Keratinocyte (primary cell): ENCODE measurements at regions not wholly inside any gene's neighbourhood (a gene's known extent, or its start where the extent isn't known, plus 50 kb on each side); places are given as distances from the start of the nearest gene placed in this dataset.

Experiments used
- DNase-seq: peaks from one replicate; pipeline ENCODE4 v3.0.0-alpha.2; 2011; ENCODE audit warnings: low read depth, missing footprints, low spot score
- FAIRE-seq: peaks from 2 replicates; lab custom pipeline; 2011; peaks lifted over from hg19 to GRCh38; lab: Jason Lieb, UNC
- H2AFZ ChIP-seq: 2 replicates; pipeline ENCODE4 v1.6.0; 2012; ENCODE audit warnings: low read length, control low read depth, inconsistent platforms; ENCODE audit not compliant: control insufficient read depth
- H3K27ac ChIP-seq: 2 replicates; pipeline ENCODE4 v1.5.1; 2011; ENCODE audit warnings: low read length; ENCODE audit not compliant: control insufficient read depth, insufficient read depth
- H3K27me3 ChIP-seq: 3 replicates; pipeline ENCODE4 v1.6.0; 2011; ENCODE audit warnings: low read length; ENCODE audit not compliant: control insufficient read depth, insufficient read depth; ENCODE audit errors: extremely low read depth
- H3K36me3 ChIP-seq, 2 experiments: 2 replicates in 1 of 2; 3 replicates in 1 of 2; pipeline ENCODE4 v1.5.1; 2011; ENCODE audit warnings: low read length in 2 of 2, mild to moderate bottlenecking in 1 of 2; ENCODE audit not compliant: control insufficient read depth in 2 of 2, insufficient read depth in 2 of 2; ENCODE audit errors: extremely low read depth in 1 of 2
- H3K4me1 ChIP-seq: 3 replicates; pipeline ENCODE4 v1.5.1; 2011; ENCODE audit warnings: low read length; ENCODE audit not compliant: control insufficient read depth, insufficient read depth; ENCODE audit errors: extremely low read depth
- H3K4me2 ChIP-seq: 3 replicates; pipeline ENCODE4 v1.6.0; 2011; ENCODE audit warnings: low read depth, low read length; ENCODE audit not compliant: control insufficient read depth, insufficient read depth; ENCODE audit errors: extremely low read depth
- H3K4me3 ChIP-seq, 3 experiments: fragments of 200-600 bp in 1 of 3; sonication (generic) in 1 of 3; 2 replicates in 2 of 3; 3 replicates in 1 of 3; pipeline ENCODE4 v1.5.1; 2011 to 2016; ENCODE audit warnings: low read length in 3 of 3, mild to moderate bottlenecking in 3 of 3, control low read depth in 2 of 3, inconsistent platforms in 1 of 3, low read depth in 1 of 3, mixed read lengths in 1 of 3, mixed run types in 1 of 3, moderate library complexity in 1 of 3; ENCODE audit not compliant: control insufficient read depth in 2 of 3, insufficient read depth in 2 of 3; ENCODE audit errors: extremely low read depth in 1 of 3
- H3K79me2 ChIP-seq: 2 replicates; pipeline ENCODE4 v1.6.0; 2012; ENCODE audit warnings: low read length; ENCODE audit not compliant: control insufficient read depth, insufficient read depth
- H3K9ac ChIP-seq: 3 replicates; pipeline ENCODE4 v1.6.0; 2011; ENCODE audit warnings: low read length; ENCODE audit not compliant: control insufficient read depth, insufficient read depth; ENCODE audit errors: extremely low read depth
- H3K9me1 ChIP-seq: 3 replicates; pipeline ENCODE4 v1.6.0; 2011; ENCODE audit warnings: low read length; ENCODE audit not compliant: control insufficient read depth, insufficient read depth; ENCODE audit errors: extremely low read depth
- H3K9me3 ChIP-seq: 2 replicates; pipeline ENCODE4 v1.5.1; 2012; ENCODE audit warnings: low read depth, low read length; ENCODE audit not compliant: control insufficient read depth
- H4K20me1 ChIP-seq: 3 replicates; pipeline ENCODE4 v1.6.0; 2011; ENCODE audit warnings: low read length; ENCODE audit not compliant: control insufficient read depth, insufficient read depth; ENCODE audit errors: extremely low read depth
- EZH2 ChIP-seq: IDR thresholded peaks from one replicate; pipeline ENCODE4 v1.6.1; 2012; ENCODE audit warnings: inconsistent platforms, mild to moderate bottlenecking, low read length, moderate library complexity
- dilution Hi-C: fragments of 300-500 bp; cut with MboI; formaldehyde crosslinking; loops from one replicate; pipeline ENCODE4 v1.7.0; 2020; ENCODE audit warnings: low sequenced_read_pairs; ENCODE audit not compliant: extremely low pct_ligation_motif_present
- TF ChIP-seq, protein P1 (sequence below), 3 experiments: IDR thresholded peaks in 1 of 3; conservative IDR thresholded peaks in 1 of 3; optimal IDR thresholded peaks in 1 of 3; 2 replicates in 2 of 3; 3 replicates in 1 of 3; pipeline versions ENCODE3 to v1.5.1; 2011; ENCODE audit warnings: low read length in 3 of 3, mild to moderate bottlenecking in 3 of 3, moderate library complexity in 2 of 3, control low read depth in 1 of 3, inconsistent platforms in 1 of 3; ENCODE audit not compliant: insufficient read depth in 2 of 3; ENCODE audit errors: extremely low read depth in 1 of 3

DNA sequence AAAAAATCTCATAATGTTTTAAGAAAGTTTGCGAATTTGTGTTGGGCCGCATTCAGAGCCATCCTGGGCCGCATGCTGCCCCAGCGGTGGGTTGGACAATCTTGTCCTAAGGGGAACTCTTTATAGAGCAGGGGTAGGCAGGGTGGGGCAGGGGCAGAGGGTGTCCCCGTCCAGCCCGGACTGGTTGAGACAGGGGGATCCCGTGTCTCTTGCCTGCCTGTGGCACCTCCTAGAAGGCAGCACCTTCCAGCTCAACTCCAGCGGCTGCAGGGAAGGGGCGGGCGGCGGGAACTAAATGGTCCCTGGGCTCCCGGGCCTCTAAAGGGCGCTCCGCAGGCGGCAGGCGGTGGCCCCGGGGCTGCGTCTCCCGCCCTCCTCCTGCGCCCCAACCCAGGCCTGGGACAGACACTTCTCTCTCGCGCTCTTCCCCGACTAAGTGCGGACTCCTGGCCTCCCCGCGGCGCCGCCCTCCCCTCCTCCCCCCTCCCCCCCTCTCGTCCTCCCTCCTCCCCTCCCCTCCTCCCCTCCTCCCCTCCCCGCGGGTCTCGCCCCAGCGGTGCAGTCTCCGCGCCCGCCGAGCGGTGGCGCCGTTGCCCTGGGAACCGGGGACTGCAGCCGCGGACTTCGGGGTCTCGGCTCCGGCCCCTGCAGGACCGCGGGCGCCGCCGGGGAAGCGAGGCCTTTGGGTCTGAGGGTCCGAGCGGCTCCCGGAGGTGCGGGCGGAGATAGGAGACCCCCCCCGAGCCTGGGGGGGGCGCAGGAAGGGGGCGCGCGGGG, 132.6 kb downstream of the MRPL36 start:
- Histone ChIP-seq H3K27me3 (peaks cover 43% of the 10 kb centered on the region), H3K36me3 (no peaks in the 10 kb centered on the region), H3K4me3 (no peak overlapping the region), H2AFZ (no peak overlapping the region), H3K4me2 (no peak overlapping the region), H3K9me1 (no peaks in the 10 kb centered on the region), H4K20me1 (no peaks in the 10 kb centered on the region), H3K27ac (no peak overlapping the region), H3K9me3 (no peaks in the 10 kb centered on the region), H3K4me1 (no peaks in the 10 kb centered on the region), H3K79me2 (no peaks in the 10 kb centered on the region), H3K9ac (no peak overlapping the region)
- dilution Hi-C loops = no loop called here
- no peak for DNase-seq
- no peak for FAIRE-seq
- TF ChIP-seq, protein P1, sequence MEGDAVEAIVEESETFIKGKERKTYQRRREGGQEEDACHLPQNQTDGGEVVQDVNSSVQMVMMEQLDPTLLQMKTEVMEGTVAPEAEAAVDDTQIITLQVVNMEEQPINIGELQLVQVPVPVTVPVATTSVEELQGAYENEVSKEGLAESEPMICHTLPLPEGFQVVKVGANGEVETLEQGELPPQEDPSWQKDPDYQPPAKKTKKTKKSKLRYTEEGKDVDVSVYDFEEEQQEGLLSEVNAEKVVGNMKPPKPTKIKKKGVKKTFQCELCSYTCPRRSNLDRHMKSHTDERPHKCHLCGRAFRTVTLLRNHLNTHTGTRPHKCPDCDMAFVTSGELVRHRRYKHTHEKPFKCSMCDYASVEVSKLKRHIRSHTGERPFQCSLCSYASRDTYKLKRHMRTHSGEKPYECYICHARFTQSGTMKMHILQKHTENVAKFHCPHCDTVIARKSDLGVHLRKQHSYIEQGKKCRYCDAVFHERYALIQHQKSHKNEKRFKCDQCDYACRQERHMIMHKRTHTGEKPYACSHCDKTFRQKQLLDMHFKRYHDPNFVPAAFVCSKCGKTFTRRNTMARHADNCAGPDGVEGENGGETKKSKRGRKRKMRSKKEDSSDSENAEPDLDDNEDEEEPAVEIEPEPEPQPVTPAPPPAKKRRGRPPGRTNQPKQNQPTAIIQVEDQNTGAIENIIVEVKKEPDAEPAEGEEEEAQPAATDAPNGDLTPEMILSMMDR (optimal IDR thresholded peaks at IDR 0.05 in 1 of 3, IDR thresholded peaks at IDR 0.05 in 1 of 3, conservative IDR thresholded peaks at IDR 0.05 in 1 of 3; ENCODE audit: extremely low read depth in 1 of 3, insufficient read depth in 2 of 3, low read length in 3 of 3) = peak in 2 of 3 experiments; percentile 44 to 62
- peak; percentile 83 for TF ChIP-seq EZH2

DNA sequence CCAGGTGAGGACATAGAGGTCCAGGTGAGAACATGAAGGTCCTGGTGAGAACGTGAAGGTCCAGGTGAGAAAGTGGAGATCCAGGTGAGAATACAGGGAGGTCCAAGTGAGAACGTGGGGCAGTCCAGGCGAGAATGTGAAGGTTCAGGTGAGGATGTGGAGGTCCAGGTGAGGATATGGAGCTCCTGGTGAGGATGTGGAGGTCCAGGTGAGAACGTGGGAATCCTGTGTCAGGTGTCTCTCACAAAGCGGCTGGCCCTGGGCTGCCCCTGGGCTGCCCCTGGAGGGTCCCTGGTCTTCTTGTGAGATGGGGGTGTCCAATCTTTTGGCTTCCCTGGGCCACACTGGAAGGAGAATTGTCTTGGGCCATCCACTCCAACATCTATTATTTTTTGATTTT, 133.4 kb downstream of the MRPL36 start:
- DNase-seq = no peak
- Histone ChIP-seq H3K4me3 (no peak overlapping the region), H3K9me1 (no peaks in the 10 kb centered on the region), H3K27ac (no peak overlapping the region), H2AFZ (no peak overlapping the region), H3K9ac (no peak overlapping the region), H4K20me1 (no peaks in the 10 kb centered on the region), H3K9me3 (no peaks in the 10 kb centered on the region), H3K36me3 (no peaks in the 10 kb centered on the region), H3K4me1 (no peaks in the 10 kb centered on the region), H3K79me2 (no peaks in the 10 kb centered on the region), H3K4me2 (no peak overlapping the region), H3K27me3 (peaks cover 43% of the 10 kb centered on the region)
- TF ChIP-seq EZH2 = no peak
- TF ChIP-seq, protein P1 (optimal IDR thresholded peaks at IDR 0.05 in 1 of 3, IDR thresholded peaks at IDR 0.05 in 1 of 3, conservative IDR thresholded peaks at IDR 0.05 in 1 of 3; ENCODE audit: extremely low read depth in 1 of 3, insufficient read depth in 2 of 3, low read length in 3 of 3) = no peak
- dilution Hi-C loops = no loop called here
- no peak for FAIRE-seq
